MV-4-11 (cell line): ENCODE measurements at regions not wholly inside any gene's neighbourhood (a gene's known extent, or its start where the extent isn't known, plus 50 kb on each side); places are given as distances from the start of the nearest gene placed in this dataset.
"Not testable (repeated sequence)": the region's sequence is repeated elsewhere in the genome, so short reads cannot be mapped to it uniquely, and the experiment has no call there.

ENCODE experiments used
- DNase-seq: peaks from one replicate; lab custom pipeline; 2025; lab: John Stamatoyannopoulos, UW

DNA sequence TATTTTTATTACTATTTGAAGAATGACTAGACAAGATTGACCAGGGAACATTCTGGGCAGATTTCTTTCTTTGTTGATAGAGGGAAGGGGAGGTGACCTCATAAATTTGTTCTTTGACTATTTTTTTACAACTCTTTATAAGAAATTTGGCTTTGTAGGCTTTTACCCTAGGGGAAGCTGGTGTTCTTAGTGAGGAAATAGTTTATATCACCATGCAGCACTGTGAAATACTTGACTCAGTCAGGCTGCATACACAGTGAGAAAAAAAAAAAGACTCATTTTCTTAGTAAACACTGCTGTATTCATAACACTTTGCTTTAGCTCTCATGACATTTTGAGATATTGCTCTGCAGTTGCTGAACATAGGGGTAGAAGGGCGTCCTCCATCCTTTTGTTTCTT is 336.6 kb upstream of the PIK3R1 start:
- DNase-seq = no peak

- no peak for DNase-seq
These were observed 339.2 kb upstream of the PIK3R1 start for GRCh38 chr5:67876371-67876770.

GRCh38 chr5:67875601-67876000 is 340.0 kb upstream of the PIK3R1 start:
- no peak for DNase-seq

GRCh38 chr5:67873935-67874334 is 341.6 kb upstream of the PIK3R1 start:
- DNase-seq = no peak

- DNase-seq = peak; percentile 36
These were observed 344.9 kb upstream of the PIK3R1 start for GRCh38 chr5:67870662-67871061.

DNA sequence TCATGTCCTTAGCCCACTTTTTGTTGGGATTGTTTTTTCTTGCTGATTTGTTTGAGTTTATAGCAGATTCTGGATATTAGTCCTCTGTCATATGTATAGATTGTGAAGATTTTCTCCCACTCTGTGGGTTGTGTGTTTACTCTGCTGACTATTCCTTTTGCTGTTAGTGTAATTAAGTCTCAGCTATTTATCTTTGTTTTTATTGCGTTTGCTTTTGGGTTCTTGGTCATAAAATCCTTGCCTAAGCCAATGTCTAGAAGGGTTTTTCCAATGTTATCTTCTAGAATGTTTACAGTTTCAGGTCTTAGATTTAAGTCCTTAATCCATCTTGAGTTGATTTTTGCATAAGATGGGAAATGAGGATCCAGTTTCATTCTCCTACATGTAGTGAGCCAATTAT is 351.2 kb upstream of the PIK3R1 start:
- DNase-seq = not testable (repeated sequence)

GRCh38 chr5:67858471-67859031 is 357.0 kb upstream of the PIK3R1 start:
- no peak for DNase-seq

GRCh38 chr5:67857502-67857901 is 358.1 kb upstream of the PIK3R1 start:
- no peak for DNase-seq

GRCh38 chr5:67855523-67855922 is 360.0 kb upstream of the PIK3R1 start:
- no peak for DNase-seq

GRCh38 chr5:67850906-67851305 is 364.6 kb upstream of the PIK3R1 start:
- DNase-seq = not testable (repeated sequence)

- DNase-seq = no peak
These were observed 370.6 kb upstream of the PIK3R1 start for GRCh38 chr5:67844924-67845323.

GRCh38 chr5:67842806-67843205 is 372.8 kb upstream of the PIK3R1 start:
- DNase-seq = no peak

DNA sequence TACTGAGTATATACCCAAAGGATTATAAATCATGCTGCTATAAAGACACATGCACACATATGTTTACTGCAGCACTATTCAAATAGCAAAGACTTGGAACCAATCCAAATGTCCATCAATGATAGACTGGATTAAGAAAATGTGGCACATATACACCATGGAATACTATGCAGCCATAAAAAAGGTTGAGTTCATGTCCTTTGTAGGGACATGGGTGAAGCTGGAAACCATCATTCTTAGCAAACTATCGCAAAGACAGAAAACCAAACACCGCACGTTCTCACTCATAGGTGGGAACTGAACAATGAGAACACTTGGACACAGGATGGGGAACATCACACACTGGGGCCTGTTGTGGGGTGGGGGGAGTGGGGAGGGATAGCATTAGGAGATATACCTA is 378.3 kb upstream of the PIK3R1 start:
- not testable (repeated sequence) for DNase-seq

DNA sequence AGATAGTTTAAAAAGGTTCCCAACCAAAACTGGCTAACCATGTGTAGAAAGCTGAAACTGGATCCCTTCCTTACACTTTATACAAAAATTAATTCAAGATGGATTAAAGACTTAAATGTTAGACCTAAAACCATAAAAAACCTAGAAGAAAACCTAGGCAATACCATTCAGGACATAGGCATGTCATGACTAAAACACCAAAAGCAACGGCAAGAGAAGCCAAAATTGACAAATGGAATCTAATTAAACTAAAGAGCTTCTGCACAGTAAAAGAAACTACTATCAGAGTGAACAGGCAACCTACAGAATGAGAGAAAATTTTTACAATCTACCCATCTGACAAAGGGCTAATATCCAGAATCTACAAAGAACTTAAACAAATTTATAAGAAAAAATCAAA is 379.1 kb upstream of the PIK3R1 start:
- DNase-seq = not testable (repeated sequence)

DNA sequence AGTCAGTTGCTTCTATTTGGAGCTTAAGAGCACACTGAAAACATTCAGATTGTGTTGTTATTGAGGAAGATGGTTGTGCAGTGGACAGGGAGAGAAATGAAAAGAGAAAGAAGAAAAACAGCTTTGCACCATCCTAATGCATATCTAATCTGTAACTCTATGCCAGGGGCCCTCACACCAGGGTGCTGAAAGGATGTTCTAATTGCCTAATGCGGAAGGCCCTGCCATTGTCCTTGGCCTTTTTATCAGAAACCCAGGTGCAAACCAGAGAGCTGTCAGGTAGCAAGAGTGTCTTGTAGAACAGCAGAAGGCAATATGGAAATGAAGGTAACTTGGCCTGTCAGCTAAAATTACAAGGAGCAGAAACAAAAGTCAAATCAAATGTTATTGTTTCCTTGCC is 384.5 kb upstream of the PIK3R1 start:
- DNase-seq = no peak

DNA sequence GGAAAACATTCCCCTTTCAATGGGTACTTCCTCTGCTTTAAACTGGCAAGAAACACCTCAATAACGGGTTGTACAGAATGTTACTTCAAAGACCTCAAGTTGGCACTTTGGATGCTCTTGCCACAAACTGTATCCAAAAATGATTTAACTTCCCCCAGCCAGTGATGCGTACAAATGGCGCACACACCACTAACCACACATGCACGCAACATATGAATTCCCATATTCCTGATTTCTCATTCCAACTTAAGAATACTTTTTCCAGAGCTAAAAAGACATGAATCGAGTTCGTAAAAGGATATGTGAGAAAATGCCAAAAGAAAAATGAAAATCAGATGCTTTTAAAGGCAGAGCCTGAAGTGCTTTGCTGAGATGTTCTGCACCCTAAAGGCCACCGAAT is 388.0 kb upstream of the PIK3R1 start:
- DNase-seq = no peak

DNA sequence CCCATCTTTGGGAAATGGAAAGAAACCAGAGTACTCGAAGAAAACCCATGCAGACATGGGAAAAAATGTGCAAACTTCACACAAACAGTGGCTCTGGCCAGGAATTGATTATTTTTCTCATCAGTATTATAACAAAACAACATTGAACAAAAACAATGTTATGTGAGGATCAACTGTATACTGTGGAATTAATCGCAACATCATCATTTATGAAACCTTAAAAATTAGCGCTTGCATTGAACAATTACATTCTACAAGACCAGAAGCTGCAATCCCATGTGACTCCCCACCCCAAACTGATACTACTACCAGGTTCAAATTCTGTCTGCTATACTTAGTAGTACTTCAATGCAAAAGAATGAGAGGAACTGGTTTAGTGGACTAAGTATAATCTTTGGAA is 390.7 kb upstream of the PIK3R1 start:
- DNase-seq = no peak

DNA sequence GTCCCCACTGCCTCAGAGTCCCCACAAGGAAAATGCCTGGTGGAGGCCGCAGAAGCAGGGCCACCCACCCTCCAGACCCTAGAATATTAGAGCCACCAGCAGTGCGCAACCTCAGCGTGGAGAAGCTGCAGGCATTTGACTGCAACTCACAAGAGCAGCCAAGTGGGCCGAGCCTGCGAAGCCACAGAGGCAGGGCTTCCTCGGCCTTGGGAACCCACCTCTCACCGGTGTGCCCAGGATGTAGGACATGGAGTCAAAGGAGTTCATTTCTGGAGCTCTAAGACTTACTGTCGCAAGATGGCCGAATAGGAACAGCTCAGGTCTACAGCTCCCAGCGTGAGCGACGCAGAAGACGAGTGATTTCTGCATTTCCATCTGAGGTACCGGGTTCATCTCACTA is 397.9 kb upstream of the PIK3R1 start:
- no peak for DNase-seq

- DNase-seq = no peak
These were observed 399.1 kb upstream of the PIK3R1 start for GRCh38 chr5:67816456-67816855.

DNA sequence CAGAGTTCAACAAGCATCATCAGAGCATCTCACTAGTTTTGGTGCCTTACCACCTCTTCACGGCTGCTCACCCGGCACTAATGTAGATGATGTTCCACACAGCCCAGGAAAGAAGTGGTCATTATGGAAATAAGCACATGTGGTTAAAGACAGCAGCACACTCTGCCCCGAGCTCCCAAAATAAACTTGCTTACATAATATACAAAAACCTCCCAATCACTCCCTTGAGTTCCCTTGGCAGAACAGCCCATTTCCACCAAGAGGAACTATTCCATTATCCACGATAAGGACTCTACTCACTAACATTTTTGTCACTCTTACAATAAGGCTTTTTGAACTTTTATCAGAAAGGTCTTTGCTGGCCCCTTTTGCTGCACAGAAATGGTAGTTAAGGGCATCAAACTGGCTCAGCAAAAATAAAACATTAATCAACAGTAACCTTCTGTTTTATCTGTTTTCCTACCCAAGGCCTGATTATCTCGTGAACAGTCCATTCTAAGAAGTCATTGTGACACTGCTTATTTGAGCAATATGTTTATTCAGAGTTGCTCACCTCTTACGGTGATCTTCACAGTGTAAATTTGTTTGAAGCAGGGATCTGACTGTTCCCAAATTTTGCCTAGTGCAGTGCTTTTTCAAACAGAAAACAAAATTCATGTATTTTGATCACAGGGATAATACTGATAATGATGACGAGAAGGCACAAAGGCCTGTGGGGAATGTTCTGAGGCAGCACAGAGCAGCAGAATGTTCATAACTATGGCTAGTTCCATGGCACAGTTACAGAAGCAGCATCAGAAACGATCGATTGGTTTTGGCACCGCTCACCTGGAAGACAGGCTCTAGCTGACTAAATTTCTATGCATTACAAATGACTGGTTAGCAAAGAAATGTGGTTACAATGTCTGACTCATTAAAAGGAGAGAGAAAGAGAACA is 399.8 kb upstream of the PIK3R1 start:
- peak; percentile 74 for DNase-seq

DNA sequence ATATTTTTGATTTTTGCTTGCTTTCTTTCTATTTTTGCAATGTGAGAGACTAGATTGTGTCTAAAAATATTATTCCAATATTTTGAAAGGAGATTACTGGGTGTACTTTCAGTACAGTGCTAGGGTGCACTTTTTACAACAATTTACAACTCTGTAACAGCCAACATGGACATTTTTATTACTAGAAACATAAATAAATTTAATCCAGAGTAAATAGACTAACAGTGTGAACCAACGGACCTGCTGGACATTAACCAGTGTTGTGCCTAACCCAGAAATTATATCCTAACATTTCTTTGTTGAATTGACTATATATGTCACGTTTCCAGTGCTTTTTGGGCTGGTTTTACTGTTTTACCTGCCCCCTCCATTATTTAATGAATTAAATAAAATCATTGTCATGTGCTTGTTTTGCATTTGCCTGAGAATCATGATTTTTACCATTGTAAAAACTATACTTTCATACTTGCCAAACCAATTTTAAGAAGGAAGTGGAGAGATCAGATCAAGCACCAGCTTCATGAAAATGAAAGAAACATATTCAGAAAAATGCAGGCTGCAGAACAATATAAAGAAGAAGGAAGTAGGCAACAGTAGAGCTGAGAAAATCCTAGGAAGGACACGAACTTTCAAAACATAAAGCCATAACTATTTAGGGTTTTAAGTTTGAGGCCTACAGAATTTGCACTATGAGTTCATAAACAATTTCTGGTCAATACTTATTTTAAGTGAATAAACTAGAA is 400.8 kb upstream of the PIK3R1 start:
- DNase-seq = peak; percentile 63

- DNase-seq = no peak
These were observed 401.5 kb upstream of the PIK3R1 start for GRCh38 chr5:67813877-67814539.
